Ovary (tissue), 3 donors: ENCODE measurements at regions not wholly inside any gene's neighbourhood (a gene's known extent, or its start where the extent isn't known, plus 50 kb on each side); places are given as distances from the start of the nearest gene placed in this dataset.

Source experiments
- CTCF ChIP-seq, 3 donors: fragments of 450-650 bp in 2 of 3; fragments of 200-600 bp in 1 of 3; IDR thresholded peaks; one replicate each; pipeline versions ENCODE4 v1.5.1 to v1.8.0; 2016 to 2022; ENCODE audit warnings: antibody characterized with exemption in 3 of 3, mild to moderate bottlenecking in 1 of 3
- POLR2A ChIP-seq: fragments of 450-650 bp; IDR thresholded peaks from one replicate; pipeline ENCODE4 v1.6.1; 2017; ENCODE audit warnings: antibody characterized with exemption, mild to moderate bottlenecking, moderate library complexity
- donor health status: DM: no; HTN: no; CAD: no.

GRCh38 chr4:23429497-23429896 is 460.4 kb downstream of the PPARGC1A start:
- TF ChIP-seq CTCF (IDR thresholded peaks at IDR 0.05) (no peak), POLR2A (no peak)
